K562 (cell line): ENCODE measurements at regions not wholly inside any gene's neighbourhood (a gene's known extent, or its start where the extent isn't known, plus 50 kb on each side); places are given as distances from the start of the nearest gene placed in this dataset.

Source experiments
- ATAC-seq: fragments of 200-7000 bp; cut with Tn5 transposase; 3 replicates; pipeline ENCODE4 v1.9.1; 2020; ENCODE audit warnings: moderate library complexity
- BruUV-seq: library from RNA; stranded (reverse); fragments of 400-500 nt; replicated peaks from 2 replicates; lab custom pipeline; 2021; lab: Mats Ljungman, UMichigan
- CTCF ChIA-PET: fragments of 300-600 bp; formaldehyde crosslinking; extraction: SDS; loops from one replicate; lab custom pipeline; 2021; ENCODE audit warnings: low intra/inter-chr PET ratio; lab: Yijun Ruan, JAX
- POLR2A ChIA-PET: fragments of 300-600, 350-650 bp; sonication (Branson Sonifier 250); formaldehyde crosslinking; extraction: SDS; loops from one replicate; lab custom pipeline; 2021; ENCODE audit warnings: antibody characterized with exemption, inconsistent platforms; lab: Yijun Ruan, JAX
- DNase-seq, 4 experiments: peaks; one replicate each; pipeline versions ENCODE4 v3.0.0 to v3.0.0-alpha.2; 2011 to 2018; ENCODE audit warnings: low spot score in 3 of 4, mixed read lengths in 3 of 4; ENCODE audit errors: extremely low read depth in 1 of 4
- FAIRE-seq: peaks from 2 replicates; lab custom pipeline; 2011; peaks lifted over from hg19 to GRCh38; lab: Jason Lieb, UNC
- H2AFZ ChIP-seq: 2 replicates; pipeline ENCODE4 v1.6.0; 2011; ENCODE audit warnings: low read depth, low read length, control low read depth, inconsistent platforms
- H3K27ac ChIP-seq: fragments of 200-600 bp; 3 replicates; pipeline ENCODE4 v1.8.0; 2011; ENCODE audit warnings: low read depth, mild to moderate bottlenecking, control low read depth, inconsistent platforms, low read length, moderate library complexity, mixed read lengths; ENCODE audit errors: extremely low read depth
- H3K27me3 ChIP-seq, 2 experiments: fragments of 300-600 bp in 1 of 2; 2 replicates in 1 of 2; 3 replicates in 1 of 2; pipeline versions ENCODE4 v1.6.0 to v1.8.0; 2011; ENCODE audit warnings: inconsistent platforms in 2 of 2, low read length in 2 of 2, mild to moderate bottlenecking in 1 of 2, mixed read lengths in 1 of 2, moderate library complexity in 1 of 2; ENCODE audit not compliant: control insufficient read depth in 2 of 2, insufficient read depth in 2 of 2
- H3K36me3 ChIP-seq: fragments of 300-600 bp; 3 replicates; pipeline ENCODE4 v1.8.0; 2011; ENCODE audit warnings: mild to moderate bottlenecking, low read length, inconsistent platforms; ENCODE audit not compliant: control insufficient read depth, insufficient read depth
- H3K4me1 ChIP-seq, 2 experiments: fragments of 200-600 bp in 1 of 2; replicated peaks in 1 of 2; 2 replicates in 1 of 2; 3 replicates in 1 of 2; pipeline versions ENCODE4 v1.5.1 to v1.8.0; 2011; ENCODE audit warnings: inconsistent platforms in 2 of 2, low read length in 2 of 2, mild to moderate bottlenecking in 1 of 2, mixed read lengths in 1 of 2, moderate library complexity in 1 of 2; ENCODE audit not compliant: control insufficient read depth in 2 of 2, insufficient read depth in 2 of 2
- H3K4me2 ChIP-seq: 2 replicates; pipeline ENCODE4 v1.6.1; 2011; ENCODE audit warnings: low read length, control low read depth, inconsistent platforms, mixed read lengths; ENCODE audit not compliant: insufficient read depth
- H3K4me3 ChIP-seq: fragments of 200-600 bp; sonication (generic), shearing (Covaris generic); 2 replicates; pipeline ENCODE4 v1.5.1; 2016; ENCODE audit warnings: control low read depth, inconsistent platforms
- H3K79me2 ChIP-seq: fragments of 200-600 bp; 3 replicates; pipeline ENCODE4 v1.8.0; 2011; ENCODE audit warnings: low read length, inconsistent platforms; ENCODE audit not compliant: control insufficient read depth, insufficient read depth
- H3K9ac ChIP-seq, 2 experiments: 2 replicates each; pipeline versions ENCODE4 v1.6.0 to v1.6.1; 2011; ENCODE audit warnings: low read depth in 2 of 2, low read length in 2 of 2, control low read depth in 1 of 2, inconsistent platforms in 1 of 2, mild to moderate bottlenecking in 1 of 2, mixed read lengths in 1 of 2; ENCODE audit not compliant: insufficient read depth in 1 of 2
- H3K9me1 ChIP-seq: one replicate; pipeline ENCODE4 v1.6.0; 2011; ENCODE audit warnings: inconsistent platforms, mild to moderate bottlenecking, low read length, moderate library complexity; ENCODE audit not compliant: control insufficient read depth, insufficient read depth
- H3K9me3 ChIP-seq: replicated peaks from 2 replicates; pipeline ENCODE4 v1.5.1; 2011; ENCODE audit warnings: low read depth, low read length, inconsistent platforms; ENCODE audit not compliant: control insufficient read depth, insufficient read depth
- H4K20me1 ChIP-seq: replicated peaks from 2 replicates; pipeline ENCODE4 v1.6.1; 2011; ENCODE audit warnings: low read length, inconsistent platforms, mixed read lengths; ENCODE audit not compliant: control insufficient read depth, insufficient read depth
- CHD1 ChIP-seq: fragments of 200-600 bp; sonication (generic); IDR thresholded peaks from one replicate; pipeline ENCODE4 v1.6.1; 2012; ENCODE audit warnings: mild to moderate bottlenecking, moderate library complexity, low read length, inconsistent platforms
- E4F1 ChIP-seq: fragments of 250-450 bp; sonication (Bioruptor Pico); IDR thresholded peaks from 2 replicates; pipeline ENCODE4 v1.5.0; 2021; ENCODE audit warnings: mild to moderate bottlenecking, borderline replicate concordance
- GABPB2 ChIP-seq: fragments of 250-450 bp; sonication (Bioruptor Pico); conservative IDR thresholded peaks from 2 replicates; pipeline ENCODE4 v1.5.1; 2021; ENCODE audit warnings: mild to moderate bottlenecking
- GATAD2B ChIP-seq: fragments of 450-650 bp; IDR thresholded peaks from 2 replicates; pipeline ENCODE4 v1.6.1; 2017; ENCODE audit warnings: mild to moderate bottlenecking, borderline replicate concordance
- NFRKB ChIP-seq: fragments of 450-650 bp; IDR thresholded peaks from 2 replicates; pipeline ENCODE4 v1.6.1; 2016; ENCODE audit warnings: low read depth
- TRIM28 ChIP-seq: fragments of 450-650 bp; IDR thresholded peaks from 2 replicates; pipeline ENCODE4 v1.6.1; 2017
- ZBED1 ChIP-seq: IDR thresholded peaks from 2 replicates; pipeline ENCODE4 v1.6.1; 2014
- ZNF398 ChIP-seq: fragments of 250-450 bp; sonication (Bioruptor Pico); IDR thresholded peaks from 2 replicates; pipeline ENCODE4 v1.8.0; 2021; ENCODE audit warnings: moderate library complexity, mild to moderate bottlenecking, inconsistent platforms
- WGBS: fragments of 100-300 bp; shearing (Covaris generic); methylation state at CpG from one replicate; pipeline ENCODE4 v1.1.6; 2016; ENCODE audit warnings: low coverage, mixed read lengths; ENCODE audit not compliant: insufficient coverage; ENCODE audit errors: missing lambda C conversion rate; 5-methylcytosine and 5-hydroxymethylcytosine counted together
- in situ Hi-C: fragments of 300-500 bp; cut with MboI; formaldehyde crosslinking; loops from 4 replicates; pipeline ENCODE4 v1.15.0; 2018; ENCODE audit warnings: inconsistent platforms, mixed read lengths
- intact Hi-C: fragments of 100-400 bp; cut with micrococcal nuclease; formaldehyde crosslinking; loops from 2 replicates; pipeline ENCODE4 v1.14.2; 2022
- TF ChIP-seq, protein P1 (sequence below): fragments of 200-800 bp; sonication (Bioruptor generic); IDR thresholded peaks from 2 replicates; pipeline ENCODE4 v1.6.1; 2017; ENCODE audit warnings: missing genetic modification characterization, missing compliant biosample characterization

DNA sequence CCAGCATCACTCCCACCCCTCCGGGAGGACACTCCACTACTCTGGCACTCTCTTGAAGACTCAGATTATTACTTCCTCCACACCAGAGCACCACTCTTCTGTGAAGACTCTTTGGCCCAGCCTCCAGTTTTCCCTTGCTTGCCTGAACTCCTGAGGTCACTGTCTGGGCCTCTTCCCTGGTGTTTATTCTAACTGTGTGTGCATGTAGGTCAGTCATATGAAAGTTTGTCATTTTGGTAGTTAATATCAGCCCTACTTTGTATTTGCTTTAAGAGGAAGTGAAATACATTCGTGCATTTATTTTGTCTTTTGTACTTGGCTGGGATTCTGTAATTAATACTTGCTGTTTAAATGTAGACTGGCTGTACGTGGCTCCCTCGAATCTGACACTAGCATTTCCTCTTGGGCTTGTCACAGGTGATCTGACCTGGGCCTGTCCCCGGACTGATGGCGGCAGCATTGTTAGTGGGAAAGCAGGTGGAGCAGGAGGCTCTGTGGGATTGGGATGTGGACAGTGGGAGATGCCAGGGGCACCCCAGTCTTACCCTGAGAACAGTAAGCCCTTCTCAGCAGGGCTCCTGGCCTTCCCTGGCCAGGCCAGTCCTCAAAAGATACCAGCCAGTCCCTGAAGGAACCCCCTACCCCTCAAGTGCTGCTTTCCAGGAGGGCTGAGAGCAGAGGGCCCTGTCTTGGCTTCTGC is 350.5 kb downstream of the CDC5L start:
- intact Hi-C loops (no loop called here), in situ Hi-C loops (no loop called here)
- DNase-seq (no peak), FAIRE-seq (peak; percentile 37), ATAC-seq (no peak)
- Histone ChIP-seq H3K27me3 (peaks cover 12 to 62% of the 10 kb centered on the region in 2 experiments; a peak in 3 of 5 replicates), H3K27ac (no peak overlapping the region), H3K4me1 (no peaks in the 10 kb centered on the region), H2AFZ (no peak overlapping the region), H3K9me1 (no peaks in the 10 kb centered on the region), H3K9ac (no peak overlapping the region), H3K79me2 (no peaks in the 10 kb centered on the region), H4K20me1 (peaks cover 6% of the 10 kb centered on the region; the same call in 1 of the 2 replicates), H3K36me3 (no peaks in the 10 kb centered on the region), H3K9me3 (no peaks in the 10 kb centered on the region), H3K4me2 (no peak overlapping the region), H3K4me3 (no peak overlapping the region)
- TF ChIP-seq E4F1 (CRISPR knock-in tag) (no peak), GATAD2B (no peak), GABPB2 (no peak), ZNF398 (CRISPR knock-in tag) (no peak), NFRKB (no peak), TRIM28 (no peak), CHD1 (no peak), ZBED1 (no peak)
- TF ChIP-seq, protein P1, sequence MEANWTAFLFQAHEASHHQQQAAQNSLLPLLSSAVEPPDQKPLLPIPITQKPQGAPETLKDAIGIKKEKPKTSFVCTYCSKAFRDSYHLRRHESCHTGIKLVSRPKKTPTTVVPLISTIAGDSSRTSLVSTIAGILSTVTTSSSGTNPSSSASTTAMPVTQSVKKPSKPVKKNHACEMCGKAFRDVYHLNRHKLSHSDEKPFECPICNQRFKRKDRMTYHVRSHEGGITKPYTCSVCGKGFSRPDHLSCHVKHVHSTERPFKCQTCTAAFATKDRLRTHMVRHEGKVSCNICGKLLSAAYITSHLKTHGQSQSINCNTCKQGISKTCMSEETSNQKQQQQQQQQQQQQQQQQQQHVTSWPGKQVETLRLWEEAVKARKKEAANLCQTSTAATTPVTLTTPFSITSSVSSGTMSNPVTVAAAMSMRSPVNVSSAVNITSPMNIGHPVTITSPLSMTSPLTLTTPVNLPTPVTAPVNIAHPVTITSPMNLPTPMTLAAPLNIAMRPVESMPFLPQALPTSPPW (CRISPR knock-in tag) = no peak
- POLR2A ChIA-PET = no interaction called here
- BruUV-seq = no TSS peak
- CTCF ChIA-PET = no interaction called here
- 2% methylated on average over 6 of the region's 6 CpGs for WGBS
